Mammary epithelial cell (primary cell): ENCODE measurements at regions not wholly inside any gene's neighbourhood (a gene's known extent, or its start where the extent isn't known, plus 50 kb on each side); places are given as distances from the start of the nearest gene placed in this dataset.

ENCODE experiments used
- CTCF ChIP-seq, 2 donors: IDR thresholded peaks in 1 of 2; conservative IDR thresholded peaks in 1 of 2; 2 replicates each; pipeline ENCODE4 v1.5.1; 2011 to 2012; ENCODE audit warnings: inconsistent platforms in 2 of 2, low read length in 2 of 2, mild to moderate bottlenecking in 2 of 2, control low read depth in 1 of 2, low read depth in 1 of 2; ENCODE audit not compliant: insufficient read depth in 1 of 2; ENCODE audit errors: extremely low read depth in 1 of 2
- EZH2 ChIP-seq: IDR thresholded peaks from 2 replicates; pipeline ENCODE4 v1.6.1; 2012; ENCODE audit warnings: low read length, inconsistent platforms, borderline replicate concordance

- no peak for TF ChIP-seq CTCF (conservative IDR thresholded peaks at IDR 0.05 in 1 of 2, IDR thresholded peaks at IDR 0.05 in 1 of 2; ENCODE audit: extremely low read depth in 1 of 2, insufficient read depth in 1 of 2, low read depth in 1 of 2, low read length in 2 of 2)
- TF ChIP-seq EZH2 = no peak
Observed at GRCh38 chr15:38670128-38671005, 105.8 kb upstream of the RASGRP1 start.
